Activated T-cell treated with anti-CD3 and anti-CD28 coated beads, Interleukin-2, amount 50 U/mL, for 48 hours (primary cell): ENCODE measurements at regions not wholly inside any gene's neighbourhood (a gene's known extent, or its start where the extent isn't known, plus 50 kb on each side); places are given as distances from the start of the nearest gene placed in this dataset.
"Not testable (repeated sequence)": the region's sequence is repeated elsewhere in the genome, so short reads cannot be mapped to it uniquely, and the experiment has no call there.

Experiments used
- DNase-seq, 2 experiments: peaks; one replicate each; pipeline ENCODE4 v3.0.0-alpha.2; 2020

DNA sequence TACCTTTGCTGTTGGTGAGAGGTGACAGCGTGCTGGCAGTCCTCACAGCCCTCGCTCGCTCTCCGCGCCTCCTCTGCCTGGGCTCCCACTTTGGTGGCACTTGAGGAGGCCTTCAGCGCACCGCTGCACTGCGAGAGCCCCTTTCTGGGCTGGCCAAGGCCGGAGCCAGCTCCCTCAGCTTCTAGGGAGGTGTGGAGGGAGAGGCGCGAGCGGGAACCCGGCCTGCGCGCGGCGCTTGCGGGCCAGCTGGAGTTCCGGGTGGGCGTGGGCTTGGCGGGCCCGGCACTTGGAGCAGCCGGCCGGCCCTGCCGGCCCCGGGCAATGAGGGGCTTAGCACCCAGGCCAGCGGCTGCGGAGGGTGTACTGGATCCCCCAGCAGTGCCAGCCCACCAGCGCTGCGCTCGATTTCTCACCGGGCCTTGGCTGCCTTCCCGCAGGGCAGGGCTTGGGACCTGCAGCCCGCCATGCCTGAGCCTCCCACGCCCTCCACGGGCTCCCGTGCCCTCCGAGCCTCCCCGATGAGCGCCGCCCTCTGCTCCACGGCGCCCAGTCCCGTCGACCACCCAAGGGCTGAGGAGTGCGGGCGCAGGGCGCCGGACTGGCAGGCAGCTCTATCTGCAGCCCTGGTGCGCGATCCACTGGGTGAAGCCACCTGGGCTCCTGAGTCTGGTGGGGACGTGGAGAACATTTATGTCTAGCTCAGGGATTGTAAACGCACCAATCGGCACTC lies 700.3 kb downstream of the CDH18 start:
- DNase-seq = not testable (repeated sequence)

DNA sequence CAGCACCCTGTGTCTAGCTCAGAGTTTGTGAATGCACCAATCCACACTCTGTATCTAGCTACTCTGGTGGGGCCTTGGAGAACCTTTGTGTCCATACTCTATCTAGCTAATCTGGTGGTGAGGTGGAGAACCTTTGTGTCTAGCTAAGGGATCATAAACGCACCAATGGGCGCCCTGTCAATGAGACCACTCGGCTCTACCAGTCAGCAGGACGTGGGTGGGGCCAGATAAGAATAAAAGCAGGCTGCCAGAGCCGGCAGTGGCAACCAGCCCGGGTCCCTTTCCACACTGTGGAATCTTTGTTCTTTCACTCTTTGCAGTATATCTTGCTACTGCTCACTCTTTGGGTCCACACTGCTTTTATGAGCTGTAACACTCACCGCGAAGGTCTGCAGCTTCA lies 699.7 kb downstream of the CDH18 start:
- DNase-seq = not testable (repeated sequence)

DNA sequence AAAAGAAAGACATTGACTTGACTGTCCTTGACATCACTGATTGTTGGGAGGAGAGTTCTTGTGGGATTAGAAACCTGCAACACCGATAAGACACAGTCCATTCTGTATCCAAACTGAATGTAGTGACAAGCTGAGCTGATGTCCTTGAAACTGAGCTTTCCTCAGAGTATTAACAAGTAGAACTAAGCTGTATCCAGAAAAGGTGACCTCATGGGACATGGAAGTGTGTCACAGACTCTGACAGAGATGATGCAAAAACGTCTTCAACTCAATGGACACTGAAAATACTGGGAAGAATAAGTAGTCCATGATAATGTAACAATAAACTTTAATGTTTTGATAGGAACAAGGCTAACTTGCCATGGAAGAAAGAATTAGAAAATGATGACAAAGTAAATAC lies 690.1 kb downstream of the CDH18 start:
- no peak for DNase-seq

DNA sequence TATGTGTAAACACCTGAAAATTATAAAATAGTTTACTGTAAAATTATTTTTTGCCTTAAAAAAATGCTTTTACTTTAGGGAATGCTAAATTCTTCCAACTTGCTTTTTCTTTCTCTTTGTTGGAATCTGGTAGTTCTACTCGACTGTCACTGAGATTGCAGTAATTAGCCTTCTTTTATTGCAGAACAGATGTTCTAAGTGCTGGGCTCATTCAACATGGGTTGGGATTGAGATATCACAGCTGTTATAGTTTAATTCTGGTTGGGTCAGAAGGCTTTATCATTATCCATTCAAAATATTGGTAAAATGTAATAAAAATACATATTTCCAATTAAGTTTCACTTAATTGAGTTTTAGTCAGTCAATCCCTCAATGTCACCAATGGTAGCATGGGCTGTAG lies 686.7 kb downstream of the CDH18 start:
- DNase-seq = no peak

DNA sequence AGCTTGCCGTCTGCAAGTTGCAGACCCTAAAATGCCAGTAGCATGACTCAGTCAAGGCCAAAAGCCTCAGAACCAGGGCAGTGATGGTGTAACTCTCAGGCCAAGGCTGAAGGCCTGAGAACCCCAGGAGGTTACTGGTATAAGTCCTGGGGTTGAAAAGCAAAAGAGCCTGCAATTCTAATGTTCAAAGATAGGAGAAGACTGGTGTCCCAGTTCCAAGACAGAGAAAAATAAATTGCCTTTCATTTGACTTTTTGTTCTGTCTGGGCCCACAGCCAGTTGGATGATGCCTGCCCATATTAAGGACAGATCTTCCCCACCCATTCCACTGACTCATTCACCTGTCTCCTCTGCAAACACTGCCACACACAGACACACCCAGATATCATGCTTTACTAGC lies 673.2 kb downstream of the CDH18 start:
- DNase-seq = no peak

DNA sequence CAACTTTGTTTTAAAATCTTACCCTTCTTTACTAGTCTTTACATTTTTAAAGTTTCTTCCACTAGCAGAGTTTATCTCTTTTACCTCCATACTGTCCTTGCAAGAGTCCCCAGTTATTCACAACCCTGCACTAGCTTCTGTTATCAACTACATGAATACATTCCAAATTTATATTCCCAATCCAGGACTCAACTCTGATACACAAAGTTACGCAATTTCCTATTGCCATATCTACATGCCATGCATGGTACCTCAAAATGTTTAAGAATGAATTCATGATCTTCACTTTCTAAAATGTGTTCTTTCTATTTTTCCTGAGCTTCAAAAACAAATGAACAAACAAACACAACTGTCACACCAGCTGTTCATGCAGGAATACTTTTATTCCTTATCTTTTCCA lies 668.7 kb downstream of the CDH18 start:
- no peak for DNase-seq

DNA sequence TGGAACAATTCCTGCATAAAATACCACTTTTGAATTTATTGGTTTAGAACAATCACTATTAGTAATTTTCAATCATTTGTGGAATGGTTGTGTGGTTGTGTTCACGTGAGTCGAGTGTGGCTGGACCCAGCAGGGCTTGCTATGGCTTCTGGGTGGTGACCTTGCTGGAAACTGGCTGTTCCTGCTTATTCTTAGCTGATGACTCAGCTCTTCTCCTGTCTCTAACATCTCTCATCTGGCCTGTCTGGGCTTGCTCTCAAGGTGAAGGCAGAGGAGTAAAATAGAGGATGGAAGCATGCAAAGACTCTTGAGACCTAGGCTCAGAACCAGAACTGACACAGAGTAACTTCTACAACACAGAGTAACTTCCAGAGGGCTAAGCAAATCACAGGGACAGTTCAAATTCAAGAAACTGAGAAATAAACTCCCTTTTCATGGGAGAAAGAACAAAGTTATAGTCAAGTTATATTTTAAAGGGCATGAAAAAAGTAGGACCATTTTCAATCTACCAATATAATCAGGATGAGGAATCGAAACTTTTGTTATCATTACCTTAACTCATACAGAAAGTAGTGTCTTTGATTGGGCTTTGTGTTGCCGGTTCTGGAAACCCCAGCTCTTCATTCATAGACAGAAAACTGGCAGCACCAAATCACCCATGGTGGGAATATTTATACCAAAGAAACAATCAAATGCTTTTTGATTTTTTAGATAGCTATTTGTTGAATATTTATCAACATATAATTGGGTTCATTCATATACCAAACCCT lies 665.1 kb downstream of the CDH18 start:
- DNase-seq = no peak

DNA sequence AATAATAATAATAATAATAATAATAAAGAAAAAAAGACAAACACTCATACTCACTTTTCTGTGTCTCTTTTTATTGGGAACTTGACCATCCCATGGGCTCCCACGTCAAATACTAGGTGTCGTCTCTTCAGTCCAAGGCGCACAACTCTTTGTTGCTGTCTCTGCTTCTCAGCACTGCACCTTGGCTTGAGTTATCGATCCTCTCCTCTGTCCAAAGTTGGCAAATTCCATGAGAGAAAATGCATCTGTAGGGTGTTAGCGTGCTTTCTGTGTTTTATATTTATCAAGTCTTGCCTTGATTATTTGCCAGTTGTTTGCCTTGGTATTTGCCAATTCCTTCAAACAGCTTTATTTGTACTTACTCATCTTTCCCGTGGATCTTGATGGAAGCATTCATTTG lies 653.7 kb downstream of the CDH18 start:
- DNase-seq = no peak

DNA sequence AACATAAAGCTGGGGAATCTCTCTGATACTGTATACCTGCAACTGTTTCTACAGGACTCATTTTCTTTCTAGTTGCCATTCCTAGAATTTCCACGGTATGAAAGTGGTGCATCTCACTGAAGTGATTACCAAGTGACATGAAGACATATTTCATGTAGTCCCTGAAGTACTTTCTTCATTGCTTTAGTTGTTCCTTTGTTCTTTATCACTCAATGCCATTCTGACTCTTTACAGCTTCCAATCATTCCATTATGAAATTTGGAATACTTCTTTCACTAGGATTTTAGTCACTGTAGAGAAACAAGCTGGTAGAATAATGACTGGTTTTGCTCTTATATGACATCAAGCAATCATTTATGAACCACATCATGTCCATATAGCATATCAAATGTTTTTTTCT lies 645.1 kb downstream of the CDH18 start:
- no peak for DNase-seq

DNA sequence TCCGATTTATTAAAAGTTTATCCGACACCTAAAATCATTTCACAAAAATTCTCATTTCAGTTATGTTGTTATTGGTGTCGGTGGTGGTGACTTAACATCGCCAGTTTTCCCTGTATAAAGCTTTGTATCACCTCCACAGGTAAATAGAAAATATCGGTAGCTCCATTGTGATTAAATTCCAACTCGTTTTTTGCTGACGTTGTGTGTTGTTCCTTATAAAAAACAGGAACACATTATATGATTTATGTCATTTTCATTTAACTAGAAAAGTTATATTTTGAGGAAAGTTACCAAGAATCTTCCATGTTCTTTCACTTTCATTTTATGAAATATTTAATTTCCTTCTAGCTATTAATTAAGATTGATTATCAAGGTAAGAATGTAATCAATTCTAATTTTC lies 635.9 kb downstream of the CDH18 start:
- DNase-seq = no peak

DNA sequence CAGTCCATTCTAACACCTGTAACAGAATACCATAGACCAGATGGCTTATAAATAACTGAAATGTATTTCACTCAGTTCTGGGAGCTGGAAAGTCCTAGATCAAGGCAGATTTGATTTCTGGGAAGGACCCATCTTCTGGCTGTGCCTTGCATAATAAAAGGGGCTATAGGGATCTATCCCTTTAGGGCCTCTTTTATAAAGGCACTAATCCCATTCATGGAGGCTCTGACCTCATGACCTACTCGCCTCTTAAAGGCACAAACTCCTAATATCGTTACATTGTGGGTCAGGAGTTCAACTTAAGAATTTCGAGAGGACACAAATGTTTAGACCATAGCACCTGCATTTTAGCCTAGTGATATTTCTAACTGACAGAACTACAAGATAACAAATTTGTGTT lies 619.0 kb downstream of the CDH18 start:
- no peak for DNase-seq

DNA sequence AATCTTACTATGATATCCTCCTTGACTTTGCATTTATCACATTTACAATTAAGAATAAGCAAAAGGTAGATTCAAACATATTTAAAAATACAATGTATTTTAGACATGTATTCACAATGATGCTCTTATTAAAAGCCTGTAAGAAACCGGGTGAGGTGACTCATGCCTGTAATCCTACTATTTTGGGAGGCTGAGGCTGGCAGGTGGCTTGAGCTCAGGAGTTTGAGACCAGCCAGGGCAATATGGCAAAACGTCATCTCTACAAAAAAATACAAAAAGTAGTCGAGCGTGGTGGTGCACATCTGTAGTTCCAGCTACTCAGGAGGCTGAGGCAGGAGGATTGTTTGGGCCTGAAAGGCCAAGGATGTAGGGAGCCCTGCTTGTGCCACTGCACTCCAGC lies 618.4 kb downstream of the CDH18 start:
- DNase-seq = no peak

DNA sequence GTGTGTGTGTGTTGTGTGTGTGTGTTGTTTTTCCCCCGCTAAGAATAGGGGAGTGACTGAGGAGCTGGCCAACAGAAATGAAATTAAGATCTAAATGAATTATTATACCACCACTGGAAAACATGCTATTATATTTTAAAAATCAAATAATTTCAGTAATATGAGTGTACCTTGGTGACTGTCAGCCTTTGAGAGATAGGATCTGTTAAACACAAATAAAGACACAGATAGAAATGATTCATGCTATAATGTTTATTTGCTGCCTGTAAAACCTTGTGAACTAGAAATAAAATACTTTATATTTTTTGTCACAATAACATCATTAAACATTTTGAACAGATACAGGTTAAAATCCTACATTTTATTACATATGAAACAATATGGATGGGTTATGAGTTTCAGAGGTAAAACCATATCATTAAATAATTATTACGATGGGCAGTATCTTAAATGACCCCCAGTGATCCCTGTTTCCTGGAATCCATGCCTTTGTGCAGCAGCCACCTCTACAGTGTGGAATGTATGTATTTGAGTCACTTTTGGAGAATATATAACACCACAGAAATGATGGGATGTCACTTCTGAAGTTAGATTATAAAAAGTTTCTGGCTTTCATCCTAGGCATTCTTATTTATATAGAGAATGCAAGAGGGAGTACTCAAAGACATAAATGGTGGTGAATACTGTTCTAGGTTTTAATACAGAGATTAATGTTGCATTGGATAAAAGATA lies 617.2 kb downstream of the CDH18 start:
- DNase-seq = no peak

DNA sequence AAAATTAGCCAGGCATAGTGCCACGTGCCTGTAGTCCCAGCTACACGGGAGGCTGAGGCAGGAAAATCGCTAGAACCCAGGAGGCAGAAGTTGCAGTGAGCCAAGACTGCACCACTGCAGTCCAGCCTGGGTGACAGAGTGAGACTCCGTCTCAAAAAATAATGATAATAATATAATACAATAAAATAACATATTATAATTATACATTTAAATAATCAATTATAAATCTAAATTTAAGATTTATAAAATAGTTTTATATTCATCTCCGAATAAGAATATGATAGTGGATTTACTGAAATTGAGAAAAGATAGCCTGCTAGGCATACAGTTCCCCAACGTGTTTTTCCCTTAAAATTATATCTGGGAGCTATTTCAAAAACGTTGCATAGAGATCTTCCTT lies 599.6 kb downstream of the CDH18 start:
- DNase-seq = no peak

DNA sequence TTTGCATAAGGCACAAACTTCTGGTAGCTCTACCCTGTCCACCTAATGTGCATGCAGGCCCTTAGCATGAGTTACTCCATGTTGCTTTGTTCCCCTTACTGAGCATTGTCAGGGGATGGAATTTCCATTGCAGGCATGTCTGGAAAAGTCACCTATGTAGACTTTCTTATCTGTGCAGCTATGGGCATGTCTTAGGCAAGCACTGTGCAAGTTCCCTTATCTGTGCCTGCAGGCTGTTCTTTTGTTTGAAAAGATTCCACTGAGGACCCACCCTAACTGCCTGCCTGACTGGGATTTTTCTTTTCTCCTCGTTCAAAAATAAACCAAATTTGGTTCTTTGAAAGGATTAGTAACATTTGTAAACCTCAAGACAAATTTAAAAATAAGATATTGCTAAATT lies 587.0 kb downstream of the CDH18 start:
- DNase-seq = no peak

DNA sequence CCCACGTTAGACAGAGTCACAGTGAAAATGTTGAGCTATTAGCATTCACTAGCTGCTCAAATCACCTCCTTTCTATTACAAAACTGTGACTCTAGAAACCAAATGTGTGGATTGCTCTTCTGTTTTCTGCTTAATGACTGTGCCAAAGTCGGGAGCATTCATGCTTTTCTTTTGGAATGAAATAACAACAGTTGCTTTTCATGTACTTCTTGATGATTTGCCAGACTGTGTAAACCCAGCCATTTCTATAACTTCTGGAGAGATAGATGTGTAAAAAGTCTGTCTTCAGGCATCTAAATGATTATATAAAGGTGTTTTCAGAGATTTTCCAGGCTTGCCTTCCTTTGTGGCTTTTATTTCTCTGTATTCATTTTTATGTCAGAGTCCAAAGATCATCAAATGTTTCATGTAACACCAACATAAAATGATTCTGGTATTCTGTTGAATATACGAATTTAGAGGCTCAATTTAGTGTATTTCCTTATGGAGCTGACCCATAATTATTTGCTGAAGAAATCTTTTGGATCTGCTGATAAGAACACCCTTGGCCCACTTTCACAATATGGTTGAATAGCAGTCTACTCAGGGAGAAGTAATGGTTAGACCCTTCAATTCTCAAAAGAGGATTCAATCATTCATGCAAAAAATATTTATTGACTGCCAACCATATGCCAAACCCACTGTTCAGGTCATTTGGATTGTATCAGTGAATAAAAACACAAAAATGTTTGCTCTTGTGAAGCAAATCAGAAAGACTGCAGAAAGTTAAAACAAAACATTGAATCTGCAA lies 581.2 kb downstream of the CDH18 start:
- no peak for DNase-seq

DNA sequence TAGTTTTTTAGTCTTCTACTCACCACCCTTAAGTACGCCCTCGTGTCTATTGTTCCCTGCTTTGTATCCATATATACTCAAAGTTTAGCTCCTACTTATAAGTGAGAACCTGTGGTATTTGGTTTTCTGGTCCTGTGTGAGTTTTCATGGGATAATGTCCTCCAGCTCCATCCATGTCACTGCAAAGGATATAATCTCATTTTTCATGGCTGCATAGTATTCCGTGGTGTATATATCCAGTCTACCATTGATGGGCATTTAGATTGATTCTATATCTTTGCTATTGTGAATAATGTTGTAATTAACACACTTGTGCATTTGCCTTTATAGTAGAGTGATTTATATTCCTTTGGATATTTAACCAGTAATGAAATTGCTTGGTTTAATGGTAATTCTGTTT lies 579.9 kb downstream of the CDH18 start:
- no peak for DNase-seq

DNA sequence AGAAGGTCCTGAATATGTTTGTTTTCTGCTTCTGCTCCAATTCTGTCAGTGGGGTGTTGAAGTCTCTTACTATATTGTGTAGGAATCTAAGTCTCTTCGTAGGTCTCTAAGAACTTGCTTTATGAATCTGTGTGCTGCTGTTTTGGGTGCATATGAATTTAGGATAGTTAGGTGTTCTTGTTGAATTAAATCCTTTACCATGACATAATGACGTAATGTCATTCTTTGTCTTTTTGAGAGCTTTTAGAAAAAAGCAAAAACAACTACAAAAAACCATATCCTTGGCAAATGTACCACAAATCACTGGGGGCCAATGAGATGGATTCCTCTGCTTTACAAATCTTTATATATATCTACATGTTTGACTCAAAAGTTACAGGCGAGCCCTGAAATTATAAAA lies 576.1 kb downstream of the CDH18 start:
- no peak for DNase-seq
